OCI-LY1 (cell line): ENCODE measurements at regions not wholly inside any gene's neighbourhood (a gene's known extent, or its start where the extent isn't known, plus 50 kb on each side); places are given as distances from the start of the nearest gene placed in this dataset.

Experiments used
- EZH2 ChIP-seq: fragments of 200-600 bp; sonication (generic), shearing (Covaris generic); IDR thresholded peaks from 2 replicates; pipeline ENCODE4 v1.8.0; 2017; ENCODE audit warnings: borderline replicate concordance, mixed run types, mild to moderate bottlenecking, antibody characterized with exemption, low read length, moderate library complexity, mixed read lengths
- TF ChIP-seq, protein P1 (sequence below): fragments of 200-600 bp; sonication (generic), shearing (Covaris generic); IDR thresholded peaks from 2 replicates; pipeline ENCODE4 v1.5.1; 2017; ENCODE audit warnings: mild to moderate bottlenecking, antibody characterized with exemption, low read length, moderate library complexity, mixed read lengths

- TF ChIP-seq, protein P1, sequence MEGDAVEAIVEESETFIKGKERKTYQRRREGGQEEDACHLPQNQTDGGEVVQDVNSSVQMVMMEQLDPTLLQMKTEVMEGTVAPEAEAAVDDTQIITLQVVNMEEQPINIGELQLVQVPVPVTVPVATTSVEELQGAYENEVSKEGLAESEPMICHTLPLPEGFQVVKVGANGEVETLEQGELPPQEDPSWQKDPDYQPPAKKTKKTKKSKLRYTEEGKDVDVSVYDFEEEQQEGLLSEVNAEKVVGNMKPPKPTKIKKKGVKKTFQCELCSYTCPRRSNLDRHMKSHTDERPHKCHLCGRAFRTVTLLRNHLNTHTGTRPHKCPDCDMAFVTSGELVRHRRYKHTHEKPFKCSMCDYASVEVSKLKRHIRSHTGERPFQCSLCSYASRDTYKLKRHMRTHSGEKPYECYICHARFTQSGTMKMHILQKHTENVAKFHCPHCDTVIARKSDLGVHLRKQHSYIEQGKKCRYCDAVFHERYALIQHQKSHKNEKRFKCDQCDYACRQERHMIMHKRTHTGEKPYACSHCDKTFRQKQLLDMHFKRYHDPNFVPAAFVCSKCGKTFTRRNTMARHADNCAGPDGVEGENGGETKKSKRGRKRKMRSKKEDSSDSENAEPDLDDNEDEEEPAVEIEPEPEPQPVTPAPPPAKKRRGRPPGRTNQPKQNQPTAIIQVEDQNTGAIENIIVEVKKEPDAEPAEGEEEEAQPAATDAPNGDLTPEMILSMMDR, result no peak
- no peak for TF ChIP-seq EZH2
Measured at GRCh38 chr7:45456747-45457524, 117.2 kb upstream of the ADCY1 start.
